GM13976 (cell line): ENCODE measurements at regions not wholly inside any gene's neighbourhood (a gene's known extent, or its start where the extent isn't known, plus 50 kb on each side); places are given as distances from the start of the nearest gene placed in this dataset.

Experiments used
- DNase-seq: peaks from one replicate; pipeline ENCODE4 v3.0.0; 2012; ENCODE audit warnings: low spot score
- CTCF ChIP-seq: IDR thresholded peaks from 2 replicates; pipeline ENCODE4 v1.5.1; 2012; ENCODE audit warnings: borderline replicate concordance, mild to moderate bottlenecking; ENCODE audit not compliant: insufficient read depth; ENCODE audit errors: extremely low read depth, missing control alignments, control extremely low read depth
- in situ Hi-C: fragments of 300-500 bp; cut with MboI; formaldehyde crosslinking; loops from one replicate; pipeline ENCODE4 v1.12.0; 2022; ENCODE audit warnings: low sequenced_read_pairs, mixed read lengths, inconsistent platforms; ENCODE audit not compliant: unreplicated experiment

- TF ChIP-seq CTCF, result no peak
- no peak for DNase-seq
- in situ Hi-C loops, result no loop called here
Measured at GRCh38 chr11:44409558-44410236, 99.8 kb upstream of the ALX4 start.

- no peak for TF ChIP-seq CTCF
- in situ Hi-C loops, result no loop called here
- DNase-seq, result no peak
Measured at GRCh38 chr11:44416776-44417175, 106.8 kb upstream of the ALX4 start.

DNA sequence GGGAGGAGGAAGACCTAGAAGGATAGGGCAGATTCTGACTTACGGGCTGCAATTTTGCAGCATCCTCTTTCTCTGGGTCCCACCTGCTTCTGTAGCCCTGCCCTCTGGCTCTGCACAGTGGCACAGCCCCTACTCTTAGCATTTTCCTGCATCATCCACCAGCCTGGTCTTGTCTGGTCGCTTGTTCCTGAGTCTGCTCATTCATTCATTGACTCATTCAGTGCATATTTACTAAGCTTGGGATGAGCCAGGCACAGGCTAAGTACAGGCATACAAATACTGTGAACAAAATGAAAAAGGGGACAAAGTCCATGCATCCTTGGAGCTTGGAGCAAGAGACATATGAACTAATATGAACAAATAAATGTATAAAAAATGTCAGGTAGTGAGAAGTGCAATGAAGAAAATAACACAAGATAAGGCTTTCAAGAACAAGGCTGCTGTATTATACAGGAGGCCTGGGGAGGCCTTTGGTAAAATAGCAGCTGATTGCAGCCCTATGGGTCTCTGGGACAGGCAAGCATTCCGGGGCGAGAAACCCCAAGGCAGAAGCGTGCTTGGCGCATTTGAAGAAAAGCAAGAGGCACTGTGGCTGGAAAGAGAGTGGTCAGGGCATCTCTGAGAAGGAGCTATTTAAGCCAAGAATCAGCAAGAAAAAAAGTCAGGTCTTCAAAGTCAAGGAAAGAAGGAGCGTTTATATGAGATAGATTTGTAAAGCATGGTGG lies 108.0 kb upstream of the ALX4 start:
- no peak for DNase-seq
- in situ Hi-C loops, result no loop called here
- no peak for TF ChIP-seq CTCF

- no peak for DNase-seq
- no peak for TF ChIP-seq CTCF
- in situ Hi-C loops, result no loop called here
Measured at GRCh38 chr11:44418456-44418830, 108.5 kb upstream of the ALX4 start.

DNA sequence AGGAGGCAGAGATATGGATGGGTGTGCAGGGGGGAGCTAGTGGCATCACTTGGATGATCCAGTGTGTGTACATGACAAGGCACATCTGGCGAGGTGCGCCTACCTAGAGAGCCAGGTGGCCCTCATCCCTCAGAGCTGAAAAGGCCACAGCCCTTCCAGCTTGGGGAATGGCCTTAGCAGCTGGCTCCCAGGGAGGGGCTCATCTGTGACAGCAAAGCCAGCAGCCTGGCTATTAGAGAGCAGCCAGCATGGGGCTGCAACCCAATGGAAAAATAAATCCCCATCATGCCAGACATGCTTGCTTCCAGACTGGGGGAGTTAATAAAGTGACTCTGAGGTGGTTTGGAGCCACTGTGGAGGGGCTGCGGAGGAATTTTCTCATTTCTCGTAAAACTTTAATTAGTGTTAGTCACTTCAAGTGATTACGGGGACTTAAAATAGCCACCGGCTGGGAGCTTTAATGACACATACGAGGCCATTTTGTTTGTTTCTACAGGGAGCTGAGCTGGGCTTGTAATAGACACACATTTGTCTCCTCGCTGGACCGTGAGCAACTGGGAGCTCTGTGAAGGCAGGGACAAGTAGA lies 111.2 kb upstream of the ALX4 start:
- in situ Hi-C loops, result no loop called here
- no peak for TF ChIP-seq CTCF
- DNase-seq, result no peak

- in situ Hi-C loops, result no loop called here
- no peak for TF ChIP-seq CTCF
- no peak for DNase-seq
Measured at GRCh38 chr11:44423289-44423688, 113.3 kb upstream of the ALX4 start.
